GM18519 (cell line): ENCODE measurements at regions not wholly inside any gene's neighbourhood (a gene's known extent, or its start where the extent isn't known, plus 50 kb on each side); places are given as distances from the start of the nearest gene placed in this dataset.

Experiments used
- ATAC-seq: cut with Tn5 transposase; IDR thresholded peaks from one replicate; pipeline ENCODE4 v1.9.1; 2021; ENCODE audit warnings: mild to moderate bottlenecking, moderate library complexity; ENCODE audit not compliant: unreplicated experiment, low FRiP score

DNA sequence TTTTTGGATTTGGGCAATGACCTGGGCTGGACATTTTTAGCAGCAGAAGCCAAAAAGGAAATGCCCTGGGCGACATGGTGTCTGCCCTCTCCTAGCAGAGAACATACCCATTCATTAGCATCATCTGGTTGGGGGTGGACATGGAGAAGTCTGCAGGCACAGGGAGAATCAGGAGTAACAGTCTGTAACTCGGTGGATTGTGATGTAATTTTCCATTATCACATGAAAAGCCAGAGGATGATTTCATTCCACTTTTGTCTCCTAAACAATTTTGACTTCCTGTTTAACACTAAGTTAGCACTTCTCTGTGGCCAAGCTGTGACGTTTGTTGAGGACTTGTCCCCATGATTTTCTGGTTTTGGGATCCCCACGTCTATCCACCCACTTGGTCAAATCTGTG lies 153.8 kb upstream of the HABP2 start:
- ATAC-seq, result no peak

DNA sequence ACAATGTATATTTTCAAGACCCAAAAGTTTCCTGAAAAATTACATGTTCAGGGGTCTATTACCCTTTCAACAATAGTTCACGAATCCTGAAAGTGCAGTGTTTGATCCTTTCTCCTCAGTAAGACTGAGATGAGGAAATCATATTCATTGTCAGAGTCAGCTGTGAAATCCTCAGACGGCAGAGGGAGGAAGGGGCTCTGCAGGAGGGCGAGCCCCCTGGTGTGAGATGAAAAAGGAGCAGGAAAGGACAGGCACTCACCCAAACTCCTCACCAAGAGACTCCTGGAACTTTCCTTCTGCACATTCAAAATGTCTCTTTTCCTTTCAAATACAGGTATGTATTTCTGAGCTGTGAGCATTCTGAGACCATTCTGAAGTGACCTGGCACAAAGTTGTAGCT lies 150.3 kb upstream of the HABP2 start:
- no peak for ATAC-seq

DNA sequence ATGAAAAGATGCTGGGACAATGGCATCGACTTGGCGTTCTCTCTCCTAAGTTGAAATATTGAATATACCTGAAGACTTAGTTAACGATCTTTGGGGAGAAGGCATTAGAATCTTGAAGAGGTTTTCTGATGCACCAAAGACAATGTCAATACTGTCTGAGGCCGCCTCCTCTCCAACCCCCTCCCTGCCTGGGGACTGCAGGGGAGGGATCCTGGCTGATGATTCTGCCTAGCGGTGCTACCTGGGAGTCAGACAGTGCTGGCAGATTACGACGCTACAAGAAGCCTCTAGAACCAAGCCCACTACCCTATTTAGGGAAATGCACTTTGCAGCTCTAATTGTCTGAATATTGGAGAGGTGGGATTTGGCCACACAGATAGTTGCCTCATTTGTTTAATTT lies 145.6 kb upstream of the HABP2 start:
- no peak for ATAC-seq

- no peak for ATAC-seq
Measured at GRCh38 chr10:113409175-113409574, 143.7 kb upstream of the HABP2 start.

- no peak for ATAC-seq
Measured at GRCh38 chr10:113410618-113411017, 142.2 kb upstream of the HABP2 start.

DNA sequence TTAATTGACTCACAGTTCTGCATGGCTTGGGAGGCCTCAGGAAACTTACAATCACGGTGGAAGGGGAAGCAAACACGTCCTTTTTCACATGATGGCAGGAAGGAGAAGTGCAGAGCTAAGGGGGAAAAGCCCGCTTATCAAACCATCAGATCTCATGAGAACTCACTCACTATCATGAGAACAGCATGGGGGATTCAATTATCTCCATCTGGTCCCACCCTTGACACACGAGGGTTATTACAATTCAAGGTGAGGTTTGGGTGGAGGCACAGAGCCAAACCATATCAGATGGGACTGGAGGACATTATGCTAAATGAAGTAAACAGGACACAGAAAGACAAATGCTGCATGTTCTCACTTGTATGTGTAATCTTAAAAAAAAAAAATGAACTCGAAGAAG lies 141.4 kb upstream of the HABP2 start:
- no peak for ATAC-seq

DNA sequence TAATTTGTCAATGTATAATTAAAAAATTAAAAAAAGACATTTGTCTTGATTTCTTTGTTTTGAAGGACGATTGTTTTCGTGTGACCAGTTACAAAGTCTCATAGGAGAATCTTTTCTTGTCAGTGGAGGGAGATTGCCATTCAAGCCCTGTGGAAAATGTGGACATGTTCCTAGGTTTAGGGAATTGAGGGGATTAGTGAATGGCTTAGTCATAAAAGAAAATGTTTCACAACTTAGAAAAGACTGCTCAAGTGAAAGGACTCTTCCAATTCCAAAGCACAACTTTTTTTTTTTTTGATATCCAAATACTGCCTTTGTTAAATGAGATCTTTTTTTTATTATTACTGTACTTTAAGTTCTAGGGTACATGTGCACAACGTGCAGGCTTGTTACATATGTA lies 140.7 kb upstream of the HABP2 start:
- ATAC-seq, result no peak

GRCh38 chr10:113414543-113414942 lies 138.3 kb upstream of the HABP2 start:
- ATAC-seq, result no peak

DNA sequence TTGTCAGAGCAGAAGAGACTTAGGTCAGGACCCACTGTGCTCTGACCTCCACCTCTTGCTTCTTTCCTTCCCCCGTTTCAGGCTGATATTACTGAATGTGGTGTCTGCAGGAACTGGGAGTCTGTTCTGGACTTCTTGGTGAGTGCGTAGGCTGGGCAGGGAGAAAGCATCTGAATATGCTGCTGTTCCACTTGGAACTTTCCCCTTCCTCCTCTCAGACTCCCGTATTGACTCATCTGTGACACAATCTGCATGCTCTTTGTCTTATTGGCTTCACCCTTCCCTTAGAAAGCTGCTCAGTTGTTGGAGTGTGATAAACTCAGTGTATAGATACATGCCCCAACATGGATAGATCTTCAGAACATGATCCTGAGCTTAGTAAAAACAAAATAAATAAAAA lies 137.6 kb upstream of the HABP2 start:
- no peak for ATAC-seq

GRCh38 chr10:113420057-113420732 lies 132.7 kb upstream of the HABP2 start:
- ATAC-seq, result no peak

DNA sequence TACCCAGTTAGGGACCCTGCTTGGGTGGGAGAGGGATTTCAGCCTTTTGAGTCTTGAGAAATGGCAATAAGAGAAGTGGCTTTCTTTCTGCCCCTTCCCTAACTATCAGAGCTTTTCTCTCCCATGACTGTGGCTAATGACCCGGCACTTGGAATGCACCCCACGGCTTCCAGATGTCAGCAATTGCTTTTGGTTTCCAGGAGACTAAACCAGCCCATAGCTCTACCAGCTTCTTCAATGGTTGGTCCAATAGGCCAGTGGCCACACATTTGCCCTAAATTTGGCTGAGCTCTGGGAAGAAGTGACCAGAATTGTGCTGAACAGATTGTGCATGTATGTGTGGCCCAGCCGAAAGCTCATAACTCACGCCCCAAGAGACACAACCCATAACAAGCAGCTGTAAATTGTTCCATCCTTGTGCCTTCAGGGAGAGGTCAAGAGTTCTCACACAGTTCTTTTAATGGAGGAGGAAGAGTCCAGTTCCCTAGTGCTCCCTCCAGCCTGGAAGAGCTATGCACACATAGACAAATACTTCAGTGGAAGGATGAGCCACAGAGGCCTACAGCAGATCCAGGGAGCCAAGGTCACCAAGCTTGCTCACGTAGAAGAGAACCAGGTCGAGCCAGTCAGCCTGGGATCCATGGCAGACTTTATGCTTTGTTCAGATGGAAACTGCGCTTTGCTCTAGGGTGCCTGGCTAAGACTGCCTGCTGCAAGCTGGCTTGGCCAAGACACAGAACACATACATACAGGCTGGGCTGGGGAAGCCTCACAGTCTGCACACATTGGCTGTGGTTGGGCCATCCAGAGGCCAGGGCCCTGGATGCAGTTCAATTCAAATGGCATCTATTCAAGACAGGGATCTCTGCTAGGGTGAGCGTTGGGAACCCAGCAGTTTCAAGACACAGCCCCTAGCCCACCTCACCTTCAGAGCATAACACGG lies 131.8 kb upstream of the HABP2 start:
- no peak for ATAC-seq

GRCh38 chr10:113422371-113422770 lies 130.5 kb upstream of the HABP2 start:
- no peak for ATAC-seq

DNA sequence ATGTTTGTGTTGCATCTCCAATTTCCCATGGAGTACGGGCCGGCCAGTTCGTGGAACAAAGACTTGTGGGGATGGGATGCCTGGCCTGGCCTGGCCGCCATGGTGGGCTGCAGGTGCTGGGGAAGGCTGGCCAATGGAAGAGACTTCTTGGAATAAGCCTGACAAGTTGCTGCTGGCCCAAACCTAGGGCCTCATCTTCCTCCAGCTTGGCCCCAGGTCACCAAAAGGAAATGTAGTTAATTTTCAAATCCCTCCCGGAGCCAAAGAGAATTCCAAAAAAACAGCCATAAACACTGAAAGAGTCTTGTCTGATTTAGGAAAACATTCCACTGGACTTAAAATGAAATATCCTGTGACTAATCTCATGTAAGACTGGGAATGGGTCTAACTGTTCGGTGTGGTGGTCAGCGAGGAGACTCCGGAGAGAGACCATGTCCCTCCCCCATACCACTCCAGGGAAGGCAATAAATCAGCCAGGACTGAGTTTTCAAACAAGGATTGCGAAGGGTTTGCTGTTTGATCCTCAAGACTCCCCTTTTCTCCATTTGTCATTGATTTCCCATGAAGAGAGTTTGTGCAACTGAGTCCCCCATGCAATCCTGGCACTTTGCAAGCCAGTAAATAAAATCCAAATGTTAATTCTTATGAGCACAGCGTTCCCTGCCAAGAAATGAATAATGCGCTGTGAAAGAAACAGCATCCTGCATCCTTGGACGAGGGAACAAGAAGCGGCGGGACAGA lies 128.7 kb upstream of the HABP2 start:
- ATAC-seq, result no peak

GRCh38 chr10:113425008-113425407 lies 127.8 kb upstream of the HABP2 start:
- no peak for ATAC-seq

DNA sequence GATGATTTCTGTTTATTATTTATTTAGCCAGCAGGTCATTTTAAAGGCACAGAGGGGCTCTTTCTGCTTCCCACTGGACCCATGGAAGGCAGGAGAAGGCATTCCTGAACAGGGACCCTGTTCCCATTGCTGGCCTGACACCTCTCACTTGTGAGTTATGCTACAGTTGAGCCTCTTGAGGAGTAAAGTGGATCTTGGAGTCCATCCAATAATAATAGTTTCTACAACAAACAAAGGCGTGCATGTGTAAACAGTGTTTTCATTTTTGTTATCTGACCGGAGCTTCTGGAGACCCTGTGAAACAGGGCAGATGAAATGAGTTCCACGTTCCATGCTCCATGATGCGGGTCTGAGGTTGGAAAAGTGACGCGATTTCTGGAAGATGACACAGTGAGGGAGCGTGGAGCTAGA lies 127.3 kb upstream of the HABP2 start:
- ATAC-seq, result no peak

GRCh38 chr10:113426181-113426877 lies 126.5 kb upstream of the HABP2 start:
- no peak for ATAC-seq

DNA sequence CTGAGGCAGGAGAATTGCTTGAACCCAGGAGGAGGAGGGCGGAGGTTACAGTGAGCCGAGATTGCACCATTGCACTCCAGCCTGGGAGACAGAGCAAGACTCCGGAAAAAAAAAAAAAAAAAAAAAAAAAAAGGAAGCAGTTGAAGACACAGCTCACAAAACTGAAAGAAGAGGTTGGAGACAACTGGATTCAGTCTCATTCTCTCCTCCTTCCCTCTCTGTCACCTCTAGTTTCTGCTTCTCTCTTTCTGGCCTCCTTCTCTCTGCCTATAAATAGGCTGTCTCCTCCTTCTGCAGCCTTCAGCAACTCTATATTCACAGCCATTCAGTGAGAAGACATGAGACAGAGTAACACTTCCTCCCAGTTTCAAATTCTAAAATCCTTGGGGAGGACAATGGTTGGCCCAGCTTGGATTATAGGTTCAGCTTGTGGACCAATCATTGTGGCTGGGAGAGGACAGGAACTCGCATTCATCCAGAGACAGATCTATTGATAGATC lies 125.6 kb upstream of the HABP2 start:
- no peak for ATAC-seq

DNA sequence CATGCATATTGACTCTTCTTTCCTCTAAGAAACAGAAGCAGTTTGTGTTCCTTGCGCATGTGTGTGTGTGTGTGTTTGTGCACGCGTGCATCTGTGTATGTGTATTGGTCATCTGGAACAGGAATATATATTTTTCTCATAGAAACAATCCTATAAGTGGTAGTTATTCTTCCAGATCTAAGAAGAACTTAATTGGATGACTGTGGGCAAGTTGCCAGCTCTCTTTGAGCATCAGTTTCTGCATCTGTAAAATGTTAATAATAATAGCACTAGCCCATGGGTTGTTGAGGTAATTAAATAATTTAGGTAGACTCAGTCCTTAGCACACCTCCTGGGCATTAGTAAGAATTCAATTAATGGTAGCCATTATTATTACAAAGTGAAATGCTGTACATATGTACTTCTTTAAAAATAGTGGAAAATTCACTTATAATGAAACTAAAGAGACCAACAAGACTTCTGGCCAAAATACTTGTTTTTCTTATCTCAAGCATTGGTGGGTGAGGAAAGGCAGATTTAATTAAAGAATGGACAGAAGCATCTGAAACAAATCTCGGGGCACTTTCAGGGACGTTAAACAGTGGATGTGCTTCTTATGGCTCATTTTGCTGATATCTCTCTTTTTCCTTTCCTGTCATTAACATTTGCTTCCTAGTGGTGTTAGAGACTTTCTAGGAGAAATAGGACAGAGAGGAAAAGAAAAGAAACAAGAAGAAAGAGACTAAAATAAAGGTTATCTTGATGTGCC lies 124.9 kb upstream of the HABP2 start:
- ATAC-seq, result no peak

- ATAC-seq, result no peak
Measured at GRCh38 chr10:113430634-113431397, 122.0 kb upstream of the HABP2 start.
